ENCODE measurements at regions not wholly inside any gene's neighbourhood (a gene's known extent, or its start where the extent isn't known, plus 50 kb on each side); places are given as distances from the start of the nearest gene placed in this dataset.

GRCh38 chr12:84653482-84653881 lies 259.1 kb downstream of the SLC6A15 start:
- H3K4me1 Mint-ChIP-seq (ENCODE audit: low read depth) = no peaks in the 10 kb centered on the region
- H3K4me3 Mint-ChIP-seq = no peak overlapping the region
- DNase-seq (no peak), ATAC-seq (no peak)
- H3K9me3 Mint-ChIP-seq (ENCODE audit: insufficient read depth) = peaks cover 3% of the 10 kb centered on the region
- no peaks in the 10 kb centered on the region for H3K36me3 Mint-ChIP-seq (ENCODE audit: low read depth)
- H3K27ac Mint-ChIP-seq = no peak overlapping the region
- no peaks in the 10 kb centered on the region for H3K27me3 Mint-ChIP-seq (ENCODE audit: low read depth)
- ChIA-PET POLR2A (no interaction called here), CTCF (no interaction called here)

- DNase-seq (no peak), ATAC-seq (no peak)
- Mint-ChIP-seq H3K27ac (no peak overlapping the region), H3K27me3 (ENCODE audit: low read depth) (no peaks in the 10 kb centered on the region), H3K4me3 (no peak overlapping the region), H3K36me3 (ENCODE audit: low read depth) (no peaks in the 10 kb centered on the region), H3K4me1 (ENCODE audit: low read depth) (no peaks in the 10 kb centered on the region), H3K9me3 (ENCODE audit: insufficient read depth) (peaks cover 3% of the 10 kb centered on the region)
- ChIA-PET CTCF (no interaction called here), POLR2A (no interaction called here)
Measured at GRCh38 chr12:84648425-84648824, 264.2 kb downstream of the SLC6A15 start.

GRCh38 chr12:84644908-84645307 lies 267.7 kb downstream of the SLC6A15 start:
- ChIA-PET CTCF (no interaction called here), POLR2A (no interaction called here)
- Mint-ChIP-seq H3K4me3 (no peak overlapping the region), H3K9me3 (ENCODE audit: insufficient read depth) (peaks cover 3% of the 10 kb centered on the region), H3K27ac (no peak overlapping the region), H3K27me3 (ENCODE audit: low read depth) (no peaks in the 10 kb centered on the region), H3K4me1 (ENCODE audit: low read depth) (no peaks in the 10 kb centered on the region), H3K36me3 (ENCODE audit: low read depth) (no peaks in the 10 kb centered on the region)
- ATAC-seq (no peak), DNase-seq (no peak)

- H3K27me3 Mint-ChIP-seq (ENCODE audit: low read depth) = no peaks in the 10 kb centered on the region
- DNase-seq (no peak), ATAC-seq (no peak)
- no peak overlapping the region for H3K4me3 Mint-ChIP-seq
- no peak overlapping the region for H3K27ac Mint-ChIP-seq
- no peaks in the 10 kb centered on the region for H3K4me1 Mint-ChIP-seq (ENCODE audit: low read depth)
- H3K36me3 Mint-ChIP-seq (ENCODE audit: low read depth) = no peaks in the 10 kb centered on the region
- H3K9me3 Mint-ChIP-seq (ENCODE audit: insufficient read depth) = no peaks in the 10 kb centered on the region
- POLR2A ChIA-PET = no interaction called here
- CTCF ChIA-PET = interaction anchor here (0.6 kb wide), 1 partner anchor 10 kb away, joined by 5 read pairs; no protein-coding TSS in a partner anchor
Measured at GRCh38 chr12:84643993-84644392, 268.6 kb downstream of the SLC6A15 start.

GRCh38 chr12:84641940-84642545 lies 270.6 kb downstream of the SLC6A15 start:
- ChIA-PET POLR2A (no interaction called here), CTCF (no interaction called here)
- DNase-seq = no peak

GRCh38 chr12:84638811-84639368 lies 273.7 kb downstream of the SLC6A15 start:
- ATAC-seq = no peak
- ChIA-PET CTCF (no interaction called here), POLR2A (no interaction called here)
- Mint-ChIP-seq H3K27ac (no peak overlapping the region), H3K27me3 (ENCODE audit: low read depth) (no peaks in the 10 kb centered on the region), H3K9me3 (ENCODE audit: insufficient read depth) (no peaks in the 10 kb centered on the region), H3K36me3 (ENCODE audit: low read depth) (no peaks in the 10 kb centered on the region), H3K4me3 (no peak overlapping the region), H3K4me1 (ENCODE audit: low read depth) (no peaks in the 10 kb centered on the region)
- no peak for DNase-seq

More at GRCh38 chr12:84641940-84642545, 270.6 kb downstream of the SLC6A15 start:
- no peak for ATAC-seq
- Mint-ChIP-seq H3K36me3 (ENCODE audit: low read depth) (no peaks in the 10 kb centered on the region), H3K4me1 (ENCODE audit: low read depth) (no peaks in the 10 kb centered on the region), H3K4me3 (no peak overlapping the region), H3K9me3 (ENCODE audit: insufficient read depth) (no peaks in the 10 kb centered on the region), H3K27ac (no peak overlapping the region), H3K27me3 (ENCODE audit: low read depth) (no peaks in the 10 kb centered on the region)

GRCh38 chr12:84637926-84638325 lies 274.7 kb downstream of the SLC6A15 start:
- ChIA-PET CTCF (no interaction called here), POLR2A (no interaction called here)
- ATAC-seq (no peak), DNase-seq (no peak)
- H3K9me3 Mint-ChIP-seq (ENCODE audit: insufficient read depth) = no peaks in the 10 kb centered on the region
- H3K4me1 Mint-ChIP-seq (ENCODE audit: low read depth) = no peaks in the 10 kb centered on the region
- no peaks in the 10 kb centered on the region for H3K36me3 Mint-ChIP-seq (ENCODE audit: low read depth)
- H3K27ac Mint-ChIP-seq = no peak overlapping the region
- H3K4me3 Mint-ChIP-seq = no peak overlapping the region
- no peaks in the 10 kb centered on the region for H3K27me3 Mint-ChIP-seq (ENCODE audit: low read depth)

- H3K27me3 Mint-ChIP-seq (ENCODE audit: low read depth) = no peaks in the 10 kb centered on the region
- CTCF ChIA-PET = no interaction called here
- no peak for DNase-seq
- H3K4me1 Mint-ChIP-seq (ENCODE audit: low read depth) = no peaks in the 10 kb centered on the region
- H3K27ac Mint-ChIP-seq = no peak overlapping the region
- POLR2A ChIA-PET = no interaction called here
- H3K4me3 Mint-ChIP-seq = no peak overlapping the region
- ATAC-seq = no peak
- H3K9me3 Mint-ChIP-seq (ENCODE audit: insufficient read depth) = no peaks in the 10 kb centered on the region
- no peaks in the 10 kb centered on the region for H3K36me3 Mint-ChIP-seq (ENCODE audit: low read depth)
Measured at GRCh38 chr12:84636801-84637290, 275.8 kb downstream of the SLC6A15 start.

- H3K9me3 Mint-ChIP-seq (ENCODE audit: insufficient read depth) = no peaks in the 10 kb centered on the region
- no peak overlapping the region for H3K27ac Mint-ChIP-seq
- ChIA-PET CTCF (interaction anchor here (0.7 kb wide), 1 partner anchor 10 kb away, joined by 5 read pairs; no protein-coding TSS in a partner anchor), POLR2A (no interaction called here)
- ATAC-seq = no peak
- no peak for DNase-seq
- no peaks in the 10 kb centered on the region for H3K27me3 Mint-ChIP-seq (ENCODE audit: low read depth)
- H3K36me3 Mint-ChIP-seq (ENCODE audit: low read depth) = no peaks in the 10 kb centered on the region
- no peaks in the 10 kb centered on the region for H3K4me1 Mint-ChIP-seq (ENCODE audit: low read depth)
- no peak overlapping the region for H3K4me3 Mint-ChIP-seq
Measured at GRCh38 chr12:84634526-84634925, 278.1 kb downstream of the SLC6A15 start.

- no peak for ATAC-seq
- POLR2A ChIA-PET = no interaction called here
- no peak for DNase-seq
Measured at GRCh38 chr12:84632556-84632955, 280.0 kb downstream of the SLC6A15 start.

GRCh38 chr12:84631020-84631419 lies 281.6 kb downstream of the SLC6A15 start:
- H3K4me1 Mint-ChIP-seq (ENCODE audit: low read depth) = no peaks in the 10 kb centered on the region
- no peak for ATAC-seq

More at GRCh38 chr12:84632556-84632955, 280.0 kb downstream of the SLC6A15 start:
- H3K9me3 Mint-ChIP-seq (ENCODE audit: insufficient read depth) = no peaks in the 10 kb centered on the region
- H3K27ac Mint-ChIP-seq = no peak overlapping the region
- no peaks in the 10 kb centered on the region for H3K4me1 Mint-ChIP-seq (ENCODE audit: low read depth)
- CTCF ChIA-PET = no interaction called here
- no peaks in the 10 kb centered on the region for H3K36me3 Mint-ChIP-seq (ENCODE audit: low read depth)
- no peak overlapping the region for H3K4me3 Mint-ChIP-seq
- H3K27me3 Mint-ChIP-seq (ENCODE audit: low read depth) = no peaks in the 10 kb centered on the region

GRCh38 chr12:84627593-84627992 lies 285.0 kb downstream of the SLC6A15 start:
- POLR2A ChIA-PET = no interaction called here
- Mint-ChIP-seq H3K9me3 (ENCODE audit: insufficient read depth) (no peaks in the 10 kb centered on the region), H3K4me1 (ENCODE audit: low read depth) (no peaks in the 10 kb centered on the region), H3K36me3 (ENCODE audit: low read depth) (no peaks in the 10 kb centered on the region), H3K4me3 (no peak overlapping the region), H3K27me3 (ENCODE audit: low read depth) (no peaks in the 10 kb centered on the region), H3K27ac (no peak overlapping the region)
- ATAC-seq = no peak
- no peak for DNase-seq
- CTCF ChIA-PET = no interaction called here

More at GRCh38 chr12:84631020-84631419, 281.6 kb downstream of the SLC6A15 start:
- Mint-ChIP-seq H3K36me3 (ENCODE audit: low read depth) (no peaks in the 10 kb centered on the region), H3K27ac (no peak overlapping the region), H3K4me3 (no peak overlapping the region), H3K27me3 (ENCODE audit: low read depth) (no peaks in the 10 kb centered on the region), H3K9me3 (ENCODE audit: insufficient read depth) (no peaks in the 10 kb centered on the region)
- POLR2A ChIA-PET = no interaction called here
- CTCF ChIA-PET = no interaction called here
- DNase-seq = no peak

- H3K36me3 Mint-ChIP-seq (ENCODE audit: low read depth) = no peaks in the 10 kb centered on the region
- no peak for ATAC-seq
- CTCF ChIA-PET = no interaction called here
Measured at GRCh38 chr12:84624601-84625000, 288.0 kb downstream of the SLC6A15 start.

More at GRCh38 chr12:84624601-84625000, 288.0 kb downstream of the SLC6A15 start:
- H3K27me3 Mint-ChIP-seq (ENCODE audit: low read depth) = no peaks in the 10 kb centered on the region
- POLR2A ChIA-PET = no interaction called here
- H3K4me3 Mint-ChIP-seq = no peak overlapping the region
- no peaks in the 10 kb centered on the region for H3K9me3 Mint-ChIP-seq (ENCODE audit: insufficient read depth)
- no peak for DNase-seq
- no peak overlapping the region for H3K27ac Mint-ChIP-seq
- H3K4me1 Mint-ChIP-seq (ENCODE audit: low read depth) = no peaks in the 10 kb centered on the region
